GM19025 (cell line): ENCODE measurements at regions not wholly inside any gene's neighbourhood (a gene's known extent, or its start where the extent isn't known, plus 50 kb on each side); places are given as distances from the start of the nearest gene placed in this dataset.
"Not testable (repeated sequence)": the region's sequence is repeated elsewhere in the genome, so short reads cannot be mapped to it uniquely, and the experiment has no call there.

Experiments
- ATAC-seq: cut with Tn5 transposase; IDR thresholded peaks from one replicate; pipeline ENCODE4 v1.9.1; 2021; ENCODE audit warnings: mild to moderate bottlenecking, low read depth, moderate library complexity; ENCODE audit not compliant: unreplicated experiment

- not testable (repeated sequence) for ATAC-seq
Measured at GRCh38 chr11:37969336-37969735, 1371.3 kb upstream of the RAG2 start.

- ATAC-seq = no peak
Measured at GRCh38 chr11:37968148-37968547, 1370.1 kb upstream of the RAG2 start.

GRCh38 chr11:37967635-37968034 is 1369.6 kb upstream of the RAG2 start:
- ATAC-seq = no peak

GRCh38 chr11:37963440-37963839 is 1365.4 kb upstream of the RAG2 start:
- no peak for ATAC-seq

- no peak for ATAC-seq
Measured at GRCh38 chr11:37957717-37958116, 1359.7 kb upstream of the RAG2 start.

- ATAC-seq = no peak
Measured at GRCh38 chr11:37951996-37952395, 1354.0 kb upstream of the RAG2 start.

GRCh38 chr11:37948258-37948657 is 1350.2 kb upstream of the RAG2 start:
- ATAC-seq = no peak

- ATAC-seq = no peak
Measured at GRCh38 chr11:37947821-37948220, 1349.8 kb upstream of the RAG2 start.

- no peak for ATAC-seq
Measured at GRCh38 chr11:37946155-37946766, 1348.2 kb upstream of the RAG2 start.

GRCh38 chr11:37942081-37942480 is 1344.0 kb upstream of the RAG2 start:
- no peak for ATAC-seq

- no peak for ATAC-seq
Measured at GRCh38 chr11:37929100-37929653, 1331.1 kb upstream of the RAG2 start.

GRCh38 chr11:37926772-37927171 is 1328.7 kb upstream of the RAG2 start:
- no peak for ATAC-seq

GRCh38 chr11:37916331-37916730 is 1318.3 kb upstream of the RAG2 start:
- no peak for ATAC-seq

GRCh38 chr11:37914859-37915258 is 1316.8 kb upstream of the RAG2 start:
- ATAC-seq = no peak

GRCh38 chr11:37908219-37908548 is 1310.1 kb upstream of the RAG2 start:
- no peak for ATAC-seq

- ATAC-seq = no peak
Measured at GRCh38 chr11:37907436-37908218, 1309.6 kb upstream of the RAG2 start.

GRCh38 chr11:37905707-37906417 is 1307.8 kb upstream of the RAG2 start:
- no peak for ATAC-seq

- ATAC-seq = no peak
Measured at GRCh38 chr11:37896016-37896415, 1298.0 kb upstream of the RAG2 start.

- no peak for ATAC-seq
Measured at GRCh38 chr11:37881741-37882140, 1283.7 kb upstream of the RAG2 start.

GRCh38 chr11:37861671-37862070 is 1263.6 kb upstream of the RAG2 start:
- no peak for ATAC-seq

GRCh38 chr11:37858806-37859537 is 1260.9 kb upstream of the RAG2 start:
- not testable (repeated sequence) for ATAC-seq
